ENCODE measurements at regions not wholly inside any gene's neighbourhood (a gene's known extent, or its start where the extent isn't known, plus 50 kb on each side); places are given as distances from the start of the nearest gene placed in this dataset.

GRCh38 chr19:28509079-28509895, 703.7 kb downstream of the UQCRFS1 start:
- DNase-seq (ENCODE audit: low read depth in 2 of 2) = no peak

- DNase-seq (ENCODE audit: low read depth in 2 of 2) = no peak
Measured at GRCh38 chr19:28508666-28509065, 704.3 kb downstream of the UQCRFS1 start.

- no peak for DNase-seq (ENCODE audit: low read depth in 2 of 2)
Measured at GRCh38 chr19:28505933-28506332, 707.0 kb downstream of the UQCRFS1 start.

GRCh38 chr19:28505134-28505533, 707.8 kb downstream of the UQCRFS1 start:
- no peak for DNase-seq (ENCODE audit: low read depth in 2 of 2)

- DNase-seq (ENCODE audit: low read depth in 2 of 2) = no peak
Measured at GRCh38 chr19:28504727-28505126, 708.2 kb downstream of the UQCRFS1 start.

GRCh38 chr19:28504139-28504538, 708.8 kb downstream of the UQCRFS1 start:
- DNase-seq (ENCODE audit: low read depth in 2 of 2) = no peak

- DNase-seq (ENCODE audit: low read depth in 2 of 2) = no peak
Measured at GRCh38 chr19:28502879-28503734, 709.8 kb downstream of the UQCRFS1 start.

GRCh38 chr19:28501976-28502375, 711.0 kb downstream of the UQCRFS1 start:
- DNase-seq (ENCODE audit: low read depth in 2 of 2) = no peak

- no peak for DNase-seq (ENCODE audit: low read depth in 2 of 2)
Measured at GRCh38 chr19:28500982-28501630, 711.8 kb downstream of the UQCRFS1 start.

- DNase-seq (ENCODE audit: low read depth in 2 of 2) = no peak
Measured at GRCh38 chr19:28500296-28500695, 712.7 kb downstream of the UQCRFS1 start.

- DNase-seq (ENCODE audit: low read depth in 2 of 2) = no peak
Measured at GRCh38 chr19:28498404-28498976, 714.5 kb downstream of the UQCRFS1 start.

GRCh38 chr19:28497887-28498286, 715.1 kb downstream of the UQCRFS1 start:
- no peak for DNase-seq (ENCODE audit: low read depth in 2 of 2)

GRCh38 chr19:28497137-28497536, 715.8 kb downstream of the UQCRFS1 start:
- DNase-seq (ENCODE audit: low read depth in 2 of 2) = no peak

- no peak for DNase-seq (ENCODE audit: low read depth in 2 of 2)
Measured at GRCh38 chr19:28495046-28495445, 717.9 kb downstream of the UQCRFS1 start.

- DNase-seq (ENCODE audit: low read depth in 2 of 2) = no peak
Measured at GRCh38 chr19:28494461-28494860, 718.5 kb downstream of the UQCRFS1 start.

- DNase-seq (ENCODE audit: low read depth in 2 of 2) = no peak
Measured at GRCh38 chr19:28493884-28494283, 719.1 kb downstream of the UQCRFS1 start.

GRCh38 chr19:28492621-28493020, 720.3 kb downstream of the UQCRFS1 start:
- no peak for DNase-seq (ENCODE audit: low read depth in 2 of 2)

- no peak for DNase-seq (ENCODE audit: low read depth in 2 of 2)
Measured at GRCh38 chr19:28492201-28492600, 720.8 kb downstream of the UQCRFS1 start.

GRCh38 chr19:28489776-28490175, 723.2 kb downstream of the UQCRFS1 start:
- DNase-seq (ENCODE audit: low read depth in 2 of 2) = no peak

GRCh38 chr19:28489126-28489660, 723.8 kb downstream of the UQCRFS1 start:
- DNase-seq (ENCODE audit: low read depth in 2 of 2) = no peak

GRCh38 chr19:28487999-28488398, 725.0 kb downstream of the UQCRFS1 start:
- DNase-seq (ENCODE audit: low read depth in 2 of 2) = no peak

GRCh38 chr19:28486926-28487325, 726.0 kb downstream of the UQCRFS1 start:
- DNase-seq (ENCODE audit: low read depth in 2 of 2) = no peak
